ENCODE measurements at regions not wholly inside any gene's neighbourhood (a gene's known extent, or its start where the extent isn't known, plus 50 kb on each side); places are given as distances from the start of the nearest gene placed in this dataset.

DNA sequence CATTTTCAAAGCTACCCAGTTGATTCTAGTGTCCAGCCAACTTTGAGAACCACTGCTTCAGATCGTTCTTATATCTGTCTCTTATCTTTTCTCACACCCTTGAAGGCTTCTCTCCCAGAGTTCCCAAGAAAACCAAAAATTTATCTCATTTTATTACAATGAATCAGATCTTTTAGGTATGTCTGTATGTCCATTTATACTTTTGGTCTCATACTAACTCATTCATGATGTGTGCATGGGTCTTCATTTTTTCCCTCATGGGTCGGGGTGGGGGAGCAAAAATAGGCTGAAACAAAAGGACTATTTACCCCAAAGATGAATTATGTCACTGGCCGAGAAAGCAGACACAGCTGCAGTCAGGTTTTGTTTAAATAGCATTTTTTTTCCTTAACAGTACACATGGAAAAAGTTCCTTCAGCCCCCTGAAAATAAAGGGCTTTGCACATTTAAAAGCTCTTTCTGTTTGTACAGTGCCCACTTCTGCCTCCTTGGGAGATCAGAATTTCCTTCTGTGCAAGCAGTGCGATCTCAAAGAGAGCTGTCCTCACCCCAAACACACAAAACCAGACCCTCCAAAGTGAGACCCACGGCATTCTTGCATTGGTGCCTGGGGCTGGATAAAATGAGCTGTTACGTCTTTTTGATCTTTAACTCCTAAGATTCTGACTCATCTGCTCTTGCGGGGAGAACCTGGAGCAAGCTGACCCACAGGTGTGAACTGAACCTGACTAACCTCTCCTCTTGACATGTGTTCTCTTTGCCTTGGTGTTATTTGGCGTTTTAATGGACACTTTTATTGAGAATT is 251.2 kb upstream of the ELAC2 start:
- Histone ChIP-seq H3K27ac (no peak overlapping the region), H3F3A (ENCODE audit: insufficient read depth) (peaks cover 20% of the 10 kb centered on the region), H3K79me2 (ENCODE audit: insufficient read depth) (no peaks in the 10 kb centered on the region), H3K27me3 (replicated peaks; ENCODE audit: insufficient read depth) (no peaks in the 10 kb centered on the region; the same call in 1 of the 2 replicates), H3K4me3 (no peak overlapping the region), H4K20me1 (ENCODE audit: insufficient read depth) (no peaks in the 10 kb centered on the region), H2AFZ (no peak overlapping the region), H3K9me2 (ENCODE audit: insufficient read depth) (no peaks in the 10 kb centered on the region), H3K36me3 (ENCODE audit: low read depth) (no peaks in the 10 kb centered on the region), H3K9ac (no peak overlapping the region), H3K4me1 (ENCODE audit: insufficient read depth) (peaks cover 39% of the 10 kb centered on the region), H3K4me2 (ENCODE audit: unreplicated experiment) (no peak overlapping the region), H3K9me3 (ENCODE audit: low read depth) (no peaks in the 10 kb centered on the region)
- 61 to 64% methylated on average over 8 of the region's 8 CpGs for WGBS, 2 experiments (ENCODE audit: low coverage in 1 of 2, low lambda C conversion rate in 2 of 2, missing lambda C conversion rate in 2 of 2)
- no peak for TF ChIP-seq EZH2phosphoT487 (IDR thresholded peaks at IDR 0.05; ENCODE audit: insufficient read depth, low read depth)
- no peak for TF ChIP-seq EZH2 (IDR thresholded peaks at IDR 0.05; ENCODE audit: insufficient read depth, poor library complexity, severe bottlenecking)
- in situ Hi-C loops (cut with MboI): no loop called here
- DNase-seq: no peak

DNA sequence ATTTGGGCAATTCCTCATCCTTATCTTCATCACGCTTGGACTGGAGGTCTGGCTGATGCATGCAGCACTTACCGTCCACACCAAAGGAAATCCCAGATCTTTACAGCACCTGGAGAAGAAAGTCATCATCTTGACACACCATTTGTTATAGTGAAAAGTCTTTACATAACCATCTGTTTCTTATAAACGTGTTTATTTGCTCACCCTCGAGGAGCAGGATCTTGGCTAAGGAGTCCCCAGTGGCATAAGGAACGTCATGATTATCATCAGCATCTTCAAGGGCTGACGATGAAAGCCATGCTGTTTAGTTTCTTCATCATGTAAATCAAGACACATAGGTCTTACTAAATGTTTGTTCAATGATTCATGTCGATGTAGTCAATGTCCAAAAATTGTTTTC is 248.8 kb upstream of the ELAC2 start:
- peak; percentile 85 for DNase-seq
- Histone ChIP-seq H3K4me1 (ENCODE audit: insufficient read depth) (peaks cover 29% of the 10 kb centered on the region), H3F3A (ENCODE audit: insufficient read depth) (peaks cover 17% of the 10 kb centered on the region), H3K27me3 (replicated peaks; ENCODE audit: insufficient read depth) (no peaks in the 10 kb centered on the region; the same call in 1 of the 2 replicates), H3K79me2 (ENCODE audit: insufficient read depth) (no peaks in the 10 kb centered on the region), H3K36me3 (ENCODE audit: low read depth) (no peaks in the 10 kb centered on the region), H2AFZ (no peak overlapping the region), H3K4me2 (ENCODE audit: unreplicated experiment) (peak overlapping the region; percentile 40), H4K20me1 (ENCODE audit: insufficient read depth) (no peaks in the 10 kb centered on the region), H3K9me2 (ENCODE audit: insufficient read depth) (no peaks in the 10 kb centered on the region), H3K9me3 (ENCODE audit: low read depth) (no peaks in the 10 kb centered on the region), H3K9ac (no peak overlapping the region), H3K27ac (peak overlapping the region; percentile 28), H3K4me3 (0 out of 2 replicates have a peak overlapping the region, but pooled peaks have one; percentile 8)
- in situ Hi-C loops (cut with MboI): no loop called here
- TF ChIP-seq EZH2phosphoT487 (IDR thresholded peaks at IDR 0.05; ENCODE audit: insufficient read depth, low read depth) (0 out of 2 replicates have a peak, but pooled peaks have one; percentile 52), EZH2 (IDR thresholded peaks at IDR 0.05; ENCODE audit: insufficient read depth, poor library complexity, severe bottlenecking) (no peak)
- WGBS, 2 experiments (ENCODE audit: low coverage in 1 of 2, low lambda C conversion rate in 2 of 2, missing lambda C conversion rate in 2 of 2): 1 to 2% methylated on average over 7 of the region's 7 CpGs

DNA sequence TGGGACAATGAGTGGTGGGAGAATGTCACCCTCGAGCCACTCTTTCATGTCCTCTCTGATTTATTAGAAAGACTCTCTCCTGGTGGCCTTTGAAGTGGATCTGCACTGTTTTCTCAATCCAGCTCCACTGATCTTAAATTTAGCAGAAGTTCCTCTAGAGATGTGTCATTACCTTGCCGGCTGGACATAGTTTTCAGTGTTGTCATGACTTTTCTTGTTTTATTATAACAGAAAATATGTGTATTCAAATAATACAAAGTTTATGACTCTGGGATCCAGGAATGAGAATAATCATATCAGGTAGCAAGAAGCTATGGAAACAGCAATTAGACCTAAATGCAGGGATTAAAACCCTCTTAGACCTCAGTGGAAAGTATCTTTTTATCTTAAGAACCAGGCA is 247.5 kb upstream of the ELAC2 start:
- peak; percentile 55 for DNase-seq
- H3K9ac ChIP-seq: no peak overlapping the region
- no peak overlapping the region for H3K4me3 ChIP-seq
- H3K9me2 ChIP-seq (ENCODE audit: insufficient read depth): no peaks in the 10 kb centered on the region
- H3K27me3 ChIP-seq (replicated peaks; ENCODE audit: insufficient read depth): peaks cover 8% of the 10 kb centered on the region; the same call in 1 of the 2 replicates
- no peak overlapping the region for H3K4me2 ChIP-seq (ENCODE audit: unreplicated experiment)
- no peaks in the 10 kb centered on the region for H3K79me2 ChIP-seq (ENCODE audit: insufficient read depth)
- H3F3A ChIP-seq (ENCODE audit: insufficient read depth): peaks cover 17% of the 10 kb centered on the region
- in situ Hi-C loops (cut with MboI): no loop called here
- H3K27ac ChIP-seq: no peak overlapping the region
- no peak overlapping the region for H2AFZ ChIP-seq
- H3K9me3 ChIP-seq (ENCODE audit: low read depth): no peaks in the 10 kb centered on the region
- no peaks in the 10 kb centered on the region for H3K36me3 ChIP-seq (ENCODE audit: low read depth)
- H4K20me1 ChIP-seq (ENCODE audit: insufficient read depth): no peaks in the 10 kb centered on the region
- no peak for TF ChIP-seq EZH2 (IDR thresholded peaks at IDR 0.05; ENCODE audit: insufficient read depth, poor library complexity, severe bottlenecking)
- TF ChIP-seq EZH2phosphoT487 (IDR thresholded peaks at IDR 0.05; ENCODE audit: insufficient read depth, low read depth): no peak
- H3K4me1 ChIP-seq (ENCODE audit: insufficient read depth): peaks cover 29% of the 10 kb centered on the region
- WGBS, 2 experiments (ENCODE audit: low coverage in 1 of 2, low lambda C conversion rate in 2 of 2, missing lambda C conversion rate in 2 of 2): 20 to 25% methylated on average over 2 of the region's 2 CpGs

DNA sequence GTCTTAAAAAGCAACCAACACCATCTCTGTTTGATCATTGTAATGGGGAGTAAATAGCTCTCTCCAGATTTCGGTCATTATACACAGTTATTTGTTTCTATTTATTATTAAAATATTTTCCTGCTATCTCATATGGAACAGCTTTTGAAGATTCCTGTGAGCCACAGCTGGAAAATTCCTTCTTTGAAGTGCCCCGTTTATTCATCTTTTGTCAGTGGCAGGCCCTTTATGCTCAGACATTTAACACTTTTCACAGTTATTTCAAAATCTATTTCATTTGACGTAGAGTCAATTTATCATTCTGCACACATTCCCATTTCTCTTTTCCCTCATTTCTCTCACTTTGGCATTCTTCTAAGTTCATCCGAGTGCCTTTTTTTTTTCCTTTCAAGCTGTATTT is 245.9 kb upstream of the ELAC2 start:
- DNase-seq: no peak
- no peak overlapping the region for H2AFZ ChIP-seq
- H3K4me3 ChIP-seq: no peak overlapping the region
- H3K9me2 ChIP-seq (ENCODE audit: insufficient read depth): no peaks in the 10 kb centered on the region
- no peak overlapping the region for H3K9ac ChIP-seq
- H3K4me1 ChIP-seq (ENCODE audit: insufficient read depth): peaks cover 29% of the 10 kb centered on the region
- in situ Hi-C loops (cut with MboI): no loop called here
- H3F3A ChIP-seq (ENCODE audit: insufficient read depth): peaks cover 17% of the 10 kb centered on the region
- no peaks in the 10 kb centered on the region for H4K20me1 ChIP-seq (ENCODE audit: insufficient read depth)
- H3K9me3 ChIP-seq (ENCODE audit: low read depth): no peaks in the 10 kb centered on the region
- H3K27me3 ChIP-seq (replicated peaks; ENCODE audit: insufficient read depth): peaks cover 9% of the 10 kb centered on the region
- H3K27ac ChIP-seq: no peak overlapping the region
- 62 to 64% methylated on average over 4 of the region's 4 CpGs for WGBS, 2 experiments (ENCODE audit: low coverage in 1 of 2, low lambda C conversion rate in 2 of 2, missing lambda C conversion rate in 2 of 2)
- no peaks in the 10 kb centered on the region for H3K79me2 ChIP-seq (ENCODE audit: insufficient read depth)
- no peaks in the 10 kb centered on the region for H3K36me3 ChIP-seq (ENCODE audit: low read depth)
- no peak overlapping the region for H3K4me2 ChIP-seq (ENCODE audit: unreplicated experiment)
- TF ChIP-seq EZH2 (IDR thresholded peaks at IDR 0.05; ENCODE audit: insufficient read depth, poor library complexity, severe bottlenecking): no peak
- TF ChIP-seq EZH2phosphoT487 (IDR thresholded peaks at IDR 0.05; ENCODE audit: insufficient read depth, low read depth): no peak

Measured in GM23248 (cell line).